ENCODE measurements at regions not wholly inside any gene's neighbourhood (a gene's known extent, or its start where the extent isn't known, plus 50 kb on each side); places are given as distances from the start of the nearest gene placed in this dataset.

DNA sequence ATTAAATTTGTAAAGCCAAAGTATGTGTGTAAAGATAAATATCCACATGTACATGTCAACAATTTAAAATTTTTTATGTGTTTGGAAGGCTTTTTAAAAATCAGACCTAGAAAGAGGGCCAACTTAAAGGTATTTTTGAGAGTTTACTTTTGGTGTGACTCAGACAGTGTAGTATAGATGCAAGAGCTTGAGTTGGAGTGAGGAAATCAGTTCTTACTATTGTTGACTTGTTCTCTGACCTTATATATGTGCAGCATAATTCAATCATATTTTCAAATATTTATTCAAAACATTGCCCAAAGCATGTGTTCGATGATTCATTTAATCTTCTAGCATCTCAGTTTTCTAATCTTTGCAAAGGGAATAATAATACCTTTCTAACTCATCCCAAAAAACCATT lies 243.7 kb upstream of the PRKCQ start:
- H3K4me1 ChIP-seq = no peaks in the 10 kb centered on the region
- no peak for DNase-seq (ENCODE audit: low spot score)
- TF ChIP-seq, protein P1, sequence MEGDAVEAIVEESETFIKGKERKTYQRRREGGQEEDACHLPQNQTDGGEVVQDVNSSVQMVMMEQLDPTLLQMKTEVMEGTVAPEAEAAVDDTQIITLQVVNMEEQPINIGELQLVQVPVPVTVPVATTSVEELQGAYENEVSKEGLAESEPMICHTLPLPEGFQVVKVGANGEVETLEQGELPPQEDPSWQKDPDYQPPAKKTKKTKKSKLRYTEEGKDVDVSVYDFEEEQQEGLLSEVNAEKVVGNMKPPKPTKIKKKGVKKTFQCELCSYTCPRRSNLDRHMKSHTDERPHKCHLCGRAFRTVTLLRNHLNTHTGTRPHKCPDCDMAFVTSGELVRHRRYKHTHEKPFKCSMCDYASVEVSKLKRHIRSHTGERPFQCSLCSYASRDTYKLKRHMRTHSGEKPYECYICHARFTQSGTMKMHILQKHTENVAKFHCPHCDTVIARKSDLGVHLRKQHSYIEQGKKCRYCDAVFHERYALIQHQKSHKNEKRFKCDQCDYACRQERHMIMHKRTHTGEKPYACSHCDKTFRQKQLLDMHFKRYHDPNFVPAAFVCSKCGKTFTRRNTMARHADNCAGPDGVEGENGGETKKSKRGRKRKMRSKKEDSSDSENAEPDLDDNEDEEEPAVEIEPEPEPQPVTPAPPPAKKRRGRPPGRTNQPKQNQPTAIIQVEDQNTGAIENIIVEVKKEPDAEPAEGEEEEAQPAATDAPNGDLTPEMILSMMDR (IDR thresholded peaks at IDR 0.05) = no peak
- H3K9me3 ChIP-seq = no peaks in the 10 kb centered on the region
- no peak overlapping the region for H3K27ac ChIP-seq
- H3K4me3 ChIP-seq = no peak overlapping the region
- H3K27me3 ChIP-seq = no peaks in the 10 kb centered on the region
- no peaks in the 10 kb centered on the region for H3K36me3 ChIP-seq

DNA sequence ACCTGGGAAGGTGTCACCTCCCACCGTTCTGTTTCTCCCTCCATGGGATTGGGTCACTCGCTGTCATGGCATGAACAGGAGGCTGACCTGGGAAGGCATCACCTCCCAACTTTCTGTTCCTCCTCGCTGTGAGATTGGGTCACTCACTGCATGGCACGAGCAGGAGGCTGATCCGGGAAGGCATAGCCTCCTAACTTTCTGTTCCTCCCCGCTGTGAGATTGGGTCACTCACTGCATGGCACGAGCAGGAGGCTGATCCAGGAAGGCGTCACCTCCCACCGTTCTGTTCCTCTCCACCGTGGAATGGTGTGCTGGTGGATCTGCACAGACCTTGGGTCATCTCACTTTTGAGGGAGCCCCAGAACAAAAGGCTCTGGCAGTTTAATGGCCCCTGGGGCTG lies 239.2 kb upstream of the PRKCQ start:
- TF ChIP-seq, protein P1 (IDR thresholded peaks at IDR 0.05) = no peak
- no peak overlapping the region for H3K27ac ChIP-seq
- no peak for DNase-seq (ENCODE audit: low spot score)
- H3K9me3 ChIP-seq = no peaks in the 10 kb centered on the region
- no peaks in the 10 kb centered on the region for H3K4me1 ChIP-seq
- H3K36me3 ChIP-seq = no peaks in the 10 kb centered on the region
- H3K27me3 ChIP-seq = no peaks in the 10 kb centered on the region
- H3K4me3 ChIP-seq = no peak overlapping the region

DNA sequence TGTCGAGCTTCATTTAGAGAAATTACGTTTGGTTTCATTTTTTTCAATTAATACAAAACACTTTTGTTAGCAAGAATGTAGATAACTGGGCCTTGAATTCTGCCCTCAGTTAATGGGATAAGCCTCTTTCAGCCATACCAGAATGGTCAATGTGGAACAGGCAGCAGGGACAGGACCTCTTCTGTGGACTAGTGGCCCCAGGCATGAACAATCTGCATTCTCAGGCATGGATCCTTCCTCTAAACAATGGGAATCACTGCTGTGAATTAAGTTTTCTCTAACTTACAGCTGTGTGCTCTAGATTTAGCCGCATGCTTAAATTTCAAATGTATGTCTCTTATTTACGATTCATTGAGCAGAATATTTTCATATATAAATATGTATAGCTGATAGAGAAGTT lies 237.7 kb upstream of the PRKCQ start:
- no peaks in the 10 kb centered on the region for H3K4me1 ChIP-seq
- DNase-seq (ENCODE audit: low spot score) = no peak
- TF ChIP-seq, protein P1 (IDR thresholded peaks at IDR 0.05) = no peak
- H3K36me3 ChIP-seq = no peaks in the 10 kb centered on the region
- no peak overlapping the region for H3K27ac ChIP-seq
- no peaks in the 10 kb centered on the region for H3K9me3 ChIP-seq
- H3K27me3 ChIP-seq = no peaks in the 10 kb centered on the region
- H3K4me3 ChIP-seq = no peak overlapping the region

DNA sequence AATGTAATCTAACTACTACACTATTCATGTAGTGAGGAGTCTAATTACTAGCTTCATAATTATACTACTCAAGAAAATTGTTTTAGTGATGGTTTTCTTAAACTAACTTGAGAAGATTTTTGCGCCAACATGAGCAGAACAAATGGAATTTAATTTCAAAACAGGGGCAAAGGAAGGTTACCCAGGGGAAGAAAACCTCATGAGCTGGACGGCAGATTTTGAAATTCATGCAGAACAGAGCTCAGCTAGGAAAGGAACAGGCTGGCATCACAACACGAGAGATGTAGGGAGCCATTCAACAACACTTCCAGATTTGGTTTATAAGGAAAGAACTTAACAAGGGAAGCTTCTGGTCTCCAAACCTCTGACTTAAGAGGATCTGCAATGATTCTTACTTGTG lies 235.3 kb upstream of the PRKCQ start:
- Histone ChIP-seq H3K36me3 (no peaks in the 10 kb centered on the region), H3K27me3 (no peaks in the 10 kb centered on the region), H3K9me3 (no peaks in the 10 kb centered on the region), H3K27ac (no peak overlapping the region), H3K4me1 (no peaks in the 10 kb centered on the region), H3K4me3 (no peak overlapping the region)
- TF ChIP-seq, protein P1 (IDR thresholded peaks at IDR 0.05) = no peak
- DNase-seq (ENCODE audit: low spot score) = no peak

DNA sequence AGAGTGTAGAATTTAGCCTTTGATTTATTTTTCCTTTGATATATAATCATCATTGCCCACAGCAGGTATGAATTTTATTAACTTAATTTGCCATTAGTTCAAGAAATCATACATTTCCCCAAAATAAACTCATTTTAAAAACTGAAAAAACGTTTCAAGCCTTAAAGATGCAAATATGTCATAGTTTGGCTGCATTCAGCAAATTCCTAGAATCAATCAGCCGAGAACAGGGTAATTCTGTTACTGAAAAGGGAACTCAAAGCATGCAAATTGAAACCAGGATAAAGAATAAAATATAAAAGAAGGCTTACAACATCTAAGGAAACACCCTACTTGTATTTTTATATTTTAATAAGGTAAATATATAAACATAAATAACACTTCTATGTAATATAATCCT lies 233.8 kb upstream of the PRKCQ start:
- no peak for DNase-seq (ENCODE audit: low spot score)
- Histone ChIP-seq H3K27me3 (no peaks in the 10 kb centered on the region), H3K4me3 (no peak overlapping the region), H3K36me3 (no peaks in the 10 kb centered on the region), H3K9me3 (no peaks in the 10 kb centered on the region), H3K4me1 (no peaks in the 10 kb centered on the region), H3K27ac (no peak overlapping the region)
- TF ChIP-seq, protein P1 (IDR thresholded peaks at IDR 0.05) = no peak

DNA sequence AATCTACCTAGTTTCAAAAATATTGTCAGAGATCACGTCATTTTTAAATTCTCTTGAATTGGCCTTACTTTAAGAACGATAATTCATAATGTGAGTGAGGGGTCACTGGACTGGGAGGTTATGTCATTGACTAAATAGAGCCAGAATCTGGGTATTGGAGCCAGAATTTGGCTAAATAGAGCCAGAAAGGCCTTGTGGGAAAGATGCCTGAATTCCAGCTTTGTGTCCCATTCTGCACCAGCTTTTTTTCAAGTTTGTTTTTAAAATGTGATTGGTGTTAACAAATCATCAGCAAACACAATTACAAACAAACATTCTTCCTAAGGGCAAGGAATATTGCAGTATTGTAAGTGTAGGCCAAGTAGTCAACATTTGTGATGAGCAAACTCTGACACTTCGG lies 233.2 kb upstream of the PRKCQ start:
- H3K4me3 ChIP-seq = no peak overlapping the region
- H3K27ac ChIP-seq = no peak overlapping the region
- H3K9me3 ChIP-seq = no peaks in the 10 kb centered on the region
- no peak for DNase-seq (ENCODE audit: low spot score)
- no peaks in the 10 kb centered on the region for H3K36me3 ChIP-seq
- TF ChIP-seq, protein P1 (IDR thresholded peaks at IDR 0.05) = no peak
- no peaks in the 10 kb centered on the region for H3K4me1 ChIP-seq
- no peaks in the 10 kb centered on the region for H3K27me3 ChIP-seq

Data from right atrium auricular region (tissue), 2 donors.